ENCODE measurements at regions not wholly inside any gene's neighbourhood (a gene's known extent, or its start where the extent isn't known, plus 50 kb on each side); places are given as distances from the start of the nearest gene placed in this dataset.
"Not testable (repeated sequence)": the region's sequence is repeated elsewhere in the genome, so short reads cannot be mapped to it uniquely, and the experiment has no call there.

- H3K36me3 ChIP-seq (ENCODE audit: control insufficient read depth in 2 of 2, extremely low read depth in 1 of 2, insufficient read depth in 2 of 2, low read length in 2 of 2), result no peaks in the 10 kb centered on the region
- no peak overlapping the region for H3K27ac ChIP-seq (ENCODE audit: control insufficient read depth, insufficient read depth, low read length)
- H2AFZ ChIP-seq (ENCODE audit: control insufficient read depth, low read length), result no peak overlapping the region
- DNase-seq (ENCODE audit: low read depth, low spot score) (no peak), FAIRE-seq (no peak)
- TF ChIP-seq CTCF (optimal IDR thresholded peaks at IDR 0.05 in 1 of 3, IDR thresholded peaks at IDR 0.05 in 1 of 3, conservative IDR thresholded peaks at IDR 0.05 in 1 of 3; ENCODE audit: extremely low read depth in 1 of 3, insufficient read depth in 2 of 3, low read length in 3 of 3) (no peak), EZH2 (IDR thresholded peaks at IDR 0.05; ENCODE audit: low read length) (no peak)
- no peak overlapping the region for H3K4me3 ChIP-seq (ENCODE audit: control insufficient read depth in 2 of 3, extremely low read depth in 1 of 3, insufficient read depth in 2 of 3, low read depth in 1 of 3, low read length in 3 of 3)
- no peaks in the 10 kb centered on the region for H3K4me1 ChIP-seq (ENCODE audit: control insufficient read depth, extremely low read depth, insufficient read depth, low read length)
- H3K9me1 ChIP-seq (ENCODE audit: control insufficient read depth, extremely low read depth, insufficient read depth, low read length), result no peaks in the 10 kb centered on the region
- H3K27me3 ChIP-seq (ENCODE audit: control insufficient read depth, extremely low read depth, insufficient read depth, low read length), result no peaks in the 10 kb centered on the region
- dilution Hi-C loops (cut with MboI; ENCODE audit: extremely low pct_ligation_motif_present, low sequenced_read_pairs), result no loop called here
- no peak overlapping the region for H3K4me2 ChIP-seq (ENCODE audit: control insufficient read depth, extremely low read depth, insufficient read depth, low read depth, low read length)
- H4K20me1 ChIP-seq (ENCODE audit: control insufficient read depth, extremely low read depth, insufficient read depth, low read length), result no peaks in the 10 kb centered on the region
- H3K9me3 ChIP-seq (ENCODE audit: control insufficient read depth, low read depth, low read length), result no peaks in the 10 kb centered on the region
- H3K79me2 ChIP-seq (ENCODE audit: control insufficient read depth, insufficient read depth, low read length), result no peaks in the 10 kb centered on the region
- no peak overlapping the region for H3K9ac ChIP-seq (ENCODE audit: control insufficient read depth, extremely low read depth, insufficient read depth, low read length)
These were observed 131.0 kb downstream of the CXCL12 start for GRCh38 chr10:44253769-44254462.

- DNase-seq (ENCODE audit: low read depth, low spot score); H3K36me3 ChIP-seq (ENCODE audit: control insufficient read depth in 2 of 2, extremely low read depth in 1 of 2, insufficient read depth in 2 of 2, low read length in 2 of 2); H3K27ac ChIP-seq (ENCODE audit: control insufficient read depth, insufficient read depth, low read length); H3K79me2 ChIP-seq (ENCODE audit: control insufficient read depth, insufficient read depth, low read length); dilution Hi-C loops (cut with MboI; ENCODE audit: extremely low pct_ligation_motif_present, low sequenced_read_pairs); H3K4me2 ChIP-seq (ENCODE audit: control insufficient read depth, extremely low read depth, insufficient read depth, low read depth, low read length); H3K4me1 ChIP-seq (ENCODE audit: control insufficient read depth, extremely low read depth, insufficient read depth, low read length); H3K9me1 ChIP-seq (ENCODE audit: control insufficient read depth, extremely low read depth, insufficient read depth, low read length); H3K9me3 ChIP-seq (ENCODE audit: control insufficient read depth, low read depth, low read length); H3K4me3 ChIP-seq (ENCODE audit: control insufficient read depth in 2 of 3, extremely low read depth in 1 of 3, insufficient read depth in 2 of 3, low read depth in 1 of 3, low read length in 3 of 3); H2AFZ ChIP-seq (ENCODE audit: control insufficient read depth, low read length); FAIRE-seq; H3K9ac ChIP-seq (ENCODE audit: control insufficient read depth, extremely low read depth, insufficient read depth, low read length); H4K20me1 ChIP-seq (ENCODE audit: control insufficient read depth, extremely low read depth, insufficient read depth, low read length); H3K27me3 ChIP-seq (ENCODE audit: control insufficient read depth, extremely low read depth, insufficient read depth, low read length): not testable (repeated sequence)
These were observed 132.3 kb downstream of the CXCL12 start for GRCh38 chr10:44252631-44253030.

- H3K9me3 ChIP-seq (ENCODE audit: control insufficient read depth, low read depth, low read length); H3K4me1 ChIP-seq (ENCODE audit: control insufficient read depth, extremely low read depth, insufficient read depth, low read length); dilution Hi-C loops (cut with MboI; ENCODE audit: extremely low pct_ligation_motif_present, low sequenced_read_pairs); H3K27me3 ChIP-seq (ENCODE audit: control insufficient read depth, extremely low read depth, insufficient read depth, low read length); H3K4me2 ChIP-seq (ENCODE audit: control insufficient read depth, extremely low read depth, insufficient read depth, low read depth, low read length); DNase-seq (ENCODE audit: low read depth, low spot score); H3K27ac ChIP-seq (ENCODE audit: control insufficient read depth, insufficient read depth, low read length); H3K4me3 ChIP-seq (ENCODE audit: control insufficient read depth in 2 of 3, extremely low read depth in 1 of 3, insufficient read depth in 2 of 3, low read depth in 1 of 3, low read length in 3 of 3); H3K9ac ChIP-seq (ENCODE audit: control insufficient read depth, extremely low read depth, insufficient read depth, low read length); FAIRE-seq; H3K9me1 ChIP-seq (ENCODE audit: control insufficient read depth, extremely low read depth, insufficient read depth, low read length); H2AFZ ChIP-seq (ENCODE audit: control insufficient read depth, low read length); H3K36me3 ChIP-seq (ENCODE audit: control insufficient read depth in 2 of 2, extremely low read depth in 1 of 2, insufficient read depth in 2 of 2, low read length in 2 of 2); H3K79me2 ChIP-seq (ENCODE audit: control insufficient read depth, insufficient read depth, low read length); H4K20me1 ChIP-seq (ENCODE audit: control insufficient read depth, extremely low read depth, insufficient read depth, low read length): not testable (repeated sequence)
These were observed 135.0 kb downstream of the CXCL12 start for GRCh38 chr10:44249933-44250332.
